ENCODE measurements at regions not wholly inside any gene's neighbourhood (a gene's known extent, or its start where the extent isn't known, plus 50 kb on each side); places are given as distances from the start of the nearest gene placed in this dataset.

DNA sequence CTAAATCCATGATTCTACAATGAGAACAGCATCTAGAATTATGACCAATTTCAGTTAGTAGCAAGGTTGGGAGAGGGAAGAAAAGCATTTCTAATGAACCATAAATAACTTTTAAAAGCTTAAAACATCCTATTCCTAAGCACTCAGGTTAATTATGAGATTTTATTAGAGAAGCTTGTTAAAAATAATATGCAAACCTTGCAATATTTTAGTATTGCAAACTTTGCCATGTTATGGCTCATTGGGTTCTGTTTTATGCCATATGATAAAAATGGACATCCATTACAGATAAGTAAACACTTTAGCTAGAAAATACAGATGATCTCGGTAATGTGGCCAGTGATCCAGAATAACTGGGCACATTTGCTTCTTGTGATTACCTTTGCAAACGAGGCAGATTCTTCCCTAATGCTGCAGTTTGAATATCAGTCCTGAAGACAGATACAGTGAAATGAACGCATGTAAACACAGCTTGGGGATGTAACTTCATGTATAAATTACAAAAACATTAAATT lies 447.0 kb downstream of the PLK2 start:
- 0 out of 4 replicates have a peak, but pooled peaks cover 0 to 3% of the 10 kb centered on the region in 2 experiments for H3K4me1 ChIP-seq (ENCODE audit: control insufficient read depth in 1 of 2, insufficient read depth in 2 of 2, low read depth in 1 of 2, low read length in 1 of 2)
- no peak overlapping the region for H3K9ac ChIP-seq
- no peak overlapping the region for H3K4me3 ChIP-seq (ENCODE audit: low read depth in 2 of 2, low read length in 1 of 2)
- H3K9me2 ChIP-seq: no peaks in the 10 kb centered on the region
- POLR2A ChIA-PET: no interaction called here
- no peak for TF ChIP-seq TCF12 (IDR thresholded peaks at IDR 0.05)
- no peak for TF ChIP-seq RCOR1 (IDR thresholded peaks at IDR 0.05; ENCODE audit: low read length)
- TF ChIP-seq MXI1 (IDR thresholded peaks at IDR 0.05; ENCODE audit: low read depth, low read length): no peak
- TF ChIP-seq YY1 (IDR thresholded peaks at IDR 0.05; ENCODE audit: low read depth): no peak
- TF ChIP-seq, protein P1, sequence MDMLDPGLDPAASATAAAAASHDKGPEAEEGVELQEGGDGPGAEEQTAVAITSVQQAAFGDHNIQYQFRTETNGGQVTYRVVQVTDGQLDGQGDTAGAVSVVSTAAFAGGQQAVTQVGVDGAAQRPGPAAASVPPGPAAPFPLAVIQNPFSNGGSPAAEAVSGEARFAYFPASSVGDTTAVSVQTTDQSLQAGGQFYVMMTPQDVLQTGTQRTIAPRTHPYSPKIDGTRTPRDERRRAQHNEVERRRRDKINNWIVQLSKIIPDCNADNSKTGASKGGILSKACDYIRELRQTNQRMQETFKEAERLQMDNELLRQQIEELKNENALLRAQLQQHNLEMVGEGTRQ (IDR thresholded peaks at IDR 0.05; ENCODE audit: borderline replicate concordance, low read depth, low read length): no peak
- TF ChIP-seq RAD21 (IDR thresholded peaks at IDR 0.05; ENCODE audit: low read length): no peak
- TF ChIP-seq GABPA (IDR thresholded peaks at IDR 0.05; ENCODE audit: low read depth): no peak
- TF ChIP-seq, protein P2, sequence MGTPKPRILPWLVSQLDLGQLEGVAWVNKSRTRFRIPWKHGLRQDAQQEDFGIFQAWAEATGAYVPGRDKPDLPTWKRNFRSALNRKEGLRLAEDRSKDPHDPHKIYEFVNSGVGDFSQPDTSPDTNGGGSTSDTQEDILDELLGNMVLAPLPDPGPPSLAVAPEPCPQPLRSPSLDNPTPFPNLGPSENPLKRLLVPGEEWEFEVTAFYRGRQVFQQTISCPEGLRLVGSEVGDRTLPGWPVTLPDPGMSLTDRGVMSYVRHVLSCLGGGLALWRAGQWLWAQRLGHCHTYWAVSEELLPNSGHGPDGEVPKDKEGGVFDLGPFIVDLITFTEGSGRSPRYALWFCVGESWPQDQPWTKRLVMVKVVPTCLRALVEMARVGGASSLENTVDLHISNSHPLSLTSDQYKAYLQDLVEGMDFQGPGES (IDR thresholded peaks at IDR 0.05; ENCODE audit: low read depth, low read length): no peak
- TF ChIP-seq EZH2phosphoT487 (IDR thresholded peaks at IDR 0.05; ENCODE audit: borderline replicate concordance, low read depth): no peak
- TF ChIP-seq SMC3 (IDR thresholded peaks at IDR 0.05; ENCODE audit: low read depth, low read length): no peak
- TF ChIP-seq, protein P3, sequence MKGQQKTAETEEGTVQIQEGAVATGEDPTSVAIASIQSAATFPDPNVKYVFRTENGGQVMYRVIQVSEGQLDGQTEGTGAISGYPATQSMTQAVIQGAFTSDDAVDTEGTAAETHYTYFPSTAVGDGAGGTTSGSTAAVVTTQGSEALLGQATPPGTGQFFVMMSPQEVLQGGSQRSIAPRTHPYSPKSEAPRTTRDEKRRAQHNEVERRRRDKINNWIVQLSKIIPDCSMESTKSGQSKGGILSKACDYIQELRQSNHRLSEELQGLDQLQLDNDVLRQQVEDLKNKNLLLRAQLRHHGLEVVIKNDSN (IDR thresholded peaks at IDR 0.05; ENCODE audit: borderline replicate concordance, low read depth): no peak
- TF ChIP-seq NFIC (IDR thresholded peaks at IDR 0.05; ENCODE audit: borderline replicate concordance): no peak
- TF ChIP-seq EP300 (IDR thresholded peaks at IDR 0.05; ENCODE audit: borderline replicate concordance in 1 of 2, low read depth in 1 of 2, low read length in 1 of 2): no peak
- TF ChIP-seq ELF1 (IDR thresholded peaks at IDR 0.05): no peak
- no peak for TF ChIP-seq JUND (IDR thresholded peaks at IDR 0.05)
- H4K20me1 ChIP-seq (ENCODE audit: insufficient read depth): no peaks in the 10 kb centered on the region
- H3K36me3 ChIP-seq (replicated peaks in 1 of 2; ENCODE audit: control insufficient read depth in 1 of 2, insufficient read depth in 2 of 2, low read length in 1 of 2): no peaks in the 10 kb centered on the region
- no peaks in the 10 kb centered on the region for H3K9me3 ChIP-seq
- H3K79me2 ChIP-seq (ENCODE audit: insufficient read depth): no peaks in the 10 kb centered on the region
- H3K27me3 ChIP-seq (ENCODE audit: insufficient read depth): no peaks in the 10 kb centered on the region
- H3F3A ChIP-seq (replicated peaks; ENCODE audit: insufficient read depth): no peaks in the 10 kb centered on the region
- H2AFZ ChIP-seq (ENCODE audit: low read depth): no peak overlapping the region
- CTCF ChIA-PET: no interaction called here
- DNase-seq: no peak
- H3K4me2 ChIP-seq: no peak overlapping the region
- no peak overlapping the region for H3K27ac ChIP-seq (ENCODE audit: low read depth in 2 of 2, low read length in 1 of 2)
- 78% methylated on average over 3 of the region's 3 CpGs for WGBS (ENCODE audit: low lambda C conversion rate)

DNA sequence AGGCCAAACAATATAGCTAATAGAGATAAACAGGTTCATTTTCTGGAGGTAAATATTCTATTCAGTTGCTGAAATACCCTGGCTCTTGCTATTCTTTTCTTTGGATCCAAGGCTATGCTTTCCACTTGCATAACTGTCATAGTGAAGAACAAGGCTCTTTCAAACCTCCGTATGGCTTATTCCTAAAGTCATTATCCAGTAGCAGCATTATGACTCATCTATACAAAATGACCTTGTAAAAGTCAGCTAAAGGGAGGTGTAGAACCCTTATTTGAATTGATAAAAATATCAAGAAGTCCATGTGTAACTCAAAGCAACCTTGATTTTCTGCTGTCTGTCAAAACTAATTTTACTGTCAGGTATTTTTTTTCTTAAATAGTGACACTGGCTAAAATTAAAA lies 447.8 kb downstream of the PLK2 start:
- Histone ChIP-seq H4K20me1 (ENCODE audit: insufficient read depth) (no peaks in the 10 kb centered on the region), H3K36me3 (replicated peaks in 1 of 2; ENCODE audit: control insufficient read depth in 1 of 2, insufficient read depth in 2 of 2, low read length in 1 of 2) (no peaks in the 10 kb centered on the region), H3K79me2 (ENCODE audit: insufficient read depth) (no peaks in the 10 kb centered on the region), H3K4me2 (no peak overlapping the region), H3K27ac (ENCODE audit: low read depth in 2 of 2, low read length in 1 of 2) (no peak overlapping the region), H3K9me3 (no peaks in the 10 kb centered on the region), H3K4me1 (ENCODE audit: control insufficient read depth in 1 of 2, insufficient read depth in 2 of 2, low read depth in 1 of 2, low read length in 1 of 2) (0 out of 4 replicates have a peak, but pooled peaks cover 0 to 3% of the 10 kb centered on the region in 2 experiments), H3K9ac (no peak overlapping the region), H3K9me2 (no peaks in the 10 kb centered on the region), H3F3A (replicated peaks; ENCODE audit: insufficient read depth) (no peaks in the 10 kb centered on the region), H3K27me3 (ENCODE audit: insufficient read depth) (no peaks in the 10 kb centered on the region), H2AFZ (ENCODE audit: low read depth) (no peak overlapping the region), H3K4me3 (ENCODE audit: low read depth in 2 of 2, low read length in 1 of 2) (no peak overlapping the region)
- ChIA-PET POLR2A (no interaction called here), CTCF (no interaction called here)
- DNase-seq: no peak
- 50% methylated on average over 1 of the region's 1 CpG for WGBS (ENCODE audit: low lambda C conversion rate)
- TF ChIP-seq MXI1 (IDR thresholded peaks at IDR 0.05; ENCODE audit: low read depth, low read length) (no peak), RCOR1 (IDR thresholded peaks at IDR 0.05; ENCODE audit: low read length) (no peak), FOXJ3 (CRISPR knock-in tag; IDR thresholded peaks at IDR 0.05) (no peak), MEF2A (IDR thresholded peaks at IDR 0.05; ENCODE audit: borderline replicate concordance, low read depth) (no peak), EP300 (IDR thresholded peaks at IDR 0.05; ENCODE audit: borderline replicate concordance in 1 of 2, low read depth in 1 of 2, low read length in 1 of 2) (no peak)
